K562 (cell line): ENCODE measurements at regions not wholly inside any gene's neighbourhood (a gene's known extent, or its start where the extent isn't known, plus 50 kb on each side); places are given as distances from the start of the nearest gene placed in this dataset.

Source experiments
- ATAC-seq: fragments of 200-7000 bp; cut with Tn5 transposase; 3 replicates; pipeline ENCODE4 v1.9.1; 2020; ENCODE audit warnings: moderate library complexity
- BruUV-seq: library from RNA; stranded (reverse); fragments of 400-500 nt; replicated peaks from 2 replicates; lab custom pipeline; 2021; lab: Mats Ljungman, UMichigan
- CTCF ChIA-PET: fragments of 300-600 bp; formaldehyde crosslinking; extraction: SDS; loops from one replicate; lab custom pipeline; 2021; ENCODE audit warnings: low intra/inter-chr PET ratio; lab: Yijun Ruan, JAX
- POLR2A ChIA-PET: fragments of 300-600, 350-650 bp; sonication (Branson Sonifier 250); formaldehyde crosslinking; extraction: SDS; loops from one replicate; lab custom pipeline; 2021; ENCODE audit warnings: antibody characterized with exemption, inconsistent platforms; lab: Yijun Ruan, JAX
- DNase-seq, 4 experiments: peaks; one replicate each; pipeline versions ENCODE4 v3.0.0 to v3.0.0-alpha.2; 2011 to 2018; ENCODE audit warnings: low spot score in 3 of 4, mixed read lengths in 3 of 4; ENCODE audit errors: extremely low read depth in 1 of 4
- FAIRE-seq: peaks from 2 replicates; lab custom pipeline; 2011; peaks lifted over from hg19 to GRCh38; lab: Jason Lieb, UNC
- H2AFZ ChIP-seq: 2 replicates; pipeline ENCODE4 v1.6.0; 2011; ENCODE audit warnings: low read depth, low read length, control low read depth, inconsistent platforms
- H3K27ac ChIP-seq: fragments of 200-600 bp; 3 replicates; pipeline ENCODE4 v1.8.0; 2011; ENCODE audit warnings: low read depth, mild to moderate bottlenecking, control low read depth, inconsistent platforms, low read length, moderate library complexity, mixed read lengths; ENCODE audit errors: extremely low read depth
- H3K27me3 ChIP-seq, 2 experiments: fragments of 300-600 bp in 1 of 2; 2 replicates in 1 of 2; 3 replicates in 1 of 2; pipeline versions ENCODE4 v1.6.0 to v1.8.0; 2011; ENCODE audit warnings: inconsistent platforms in 2 of 2, low read length in 2 of 2, mild to moderate bottlenecking in 1 of 2, mixed read lengths in 1 of 2, moderate library complexity in 1 of 2; ENCODE audit not compliant: control insufficient read depth in 2 of 2, insufficient read depth in 2 of 2
- H3K36me3 ChIP-seq: fragments of 300-600 bp; 3 replicates; pipeline ENCODE4 v1.8.0; 2011; ENCODE audit warnings: mild to moderate bottlenecking, low read length, inconsistent platforms; ENCODE audit not compliant: control insufficient read depth, insufficient read depth
- H3K4me1 ChIP-seq, 2 experiments: fragments of 200-600 bp in 1 of 2; replicated peaks in 1 of 2; 2 replicates in 1 of 2; 3 replicates in 1 of 2; pipeline versions ENCODE4 v1.5.1 to v1.8.0; 2011; ENCODE audit warnings: inconsistent platforms in 2 of 2, low read length in 2 of 2, mild to moderate bottlenecking in 1 of 2, mixed read lengths in 1 of 2, moderate library complexity in 1 of 2; ENCODE audit not compliant: control insufficient read depth in 2 of 2, insufficient read depth in 2 of 2
- H3K4me2 ChIP-seq: 2 replicates; pipeline ENCODE4 v1.6.1; 2011; ENCODE audit warnings: low read length, control low read depth, inconsistent platforms, mixed read lengths; ENCODE audit not compliant: insufficient read depth
- H3K4me3 ChIP-seq: fragments of 200-600 bp; sonication (generic), shearing (Covaris generic); 2 replicates; pipeline ENCODE4 v1.5.1; 2016; ENCODE audit warnings: control low read depth, inconsistent platforms
- H3K79me2 ChIP-seq: fragments of 200-600 bp; 3 replicates; pipeline ENCODE4 v1.8.0; 2011; ENCODE audit warnings: low read length, inconsistent platforms; ENCODE audit not compliant: control insufficient read depth, insufficient read depth
- H3K9ac ChIP-seq, 2 experiments: 2 replicates each; pipeline versions ENCODE4 v1.6.0 to v1.6.1; 2011; ENCODE audit warnings: low read depth in 2 of 2, low read length in 2 of 2, control low read depth in 1 of 2, inconsistent platforms in 1 of 2, mild to moderate bottlenecking in 1 of 2, mixed read lengths in 1 of 2; ENCODE audit not compliant: insufficient read depth in 1 of 2
- H3K9me1 ChIP-seq: one replicate; pipeline ENCODE4 v1.6.0; 2011; ENCODE audit warnings: inconsistent platforms, mild to moderate bottlenecking, low read length, moderate library complexity; ENCODE audit not compliant: control insufficient read depth, insufficient read depth
- H3K9me3 ChIP-seq: replicated peaks from 2 replicates; pipeline ENCODE4 v1.5.1; 2011; ENCODE audit warnings: low read depth, low read length, inconsistent platforms; ENCODE audit not compliant: control insufficient read depth, insufficient read depth
- H4K20me1 ChIP-seq: replicated peaks from 2 replicates; pipeline ENCODE4 v1.6.1; 2011; ENCODE audit warnings: low read length, inconsistent platforms, mixed read lengths; ENCODE audit not compliant: control insufficient read depth, insufficient read depth
- ATF7 ChIP-seq: fragments of 450-650 bp; IDR thresholded peaks from 2 replicates; pipeline ENCODE4 v1.7.1; 2014; ENCODE audit warnings: mild to moderate bottlenecking, moderate library complexity
- KDM2B ChIP-seq: fragments of 250-450 bp; sonication (Bioruptor Pico); IDR thresholded peaks from 2 replicates; pipeline ENCODE4 v1.8.0; 2021; ENCODE audit warnings: mild to moderate bottlenecking, moderate library complexity
- MIER1 ChIP-seq: fragments of 450-650 bp; IDR thresholded peaks from 2 replicates; pipeline ENCODE4 v1.6.1; 2016; ENCODE audit warnings: antibody characterized with exemption, mild to moderate bottlenecking, low read depth
- PHB2 ChIP-seq: fragments of 450-650 bp; IDR thresholded peaks from 2 replicates; pipeline ENCODE4 v1.6.1; 2017; ENCODE audit warnings: low read depth
- YY1 ChIP-seq, 3 experiments: IDR thresholded peaks; 2 replicates each; pipeline ENCODE4 v1.6.1; 2011; ENCODE audit warnings: low read length in 2 of 3, mild to moderate bottlenecking in 2 of 3, moderate library complexity in 2 of 3, borderline replicate concordance in 1 of 3, control low read depth in 1 of 3, low read depth in 1 of 3; ENCODE audit not compliant: insufficient read depth in 3 of 3, insufficient replicate concordance in 2 of 3, control insufficient read depth in 1 of 3, insufficient read length in 1 of 3; ENCODE audit errors: extremely low read depth in 1 of 3
- WGBS: fragments of 100-300 bp; shearing (Covaris generic); methylation state at CpG from one replicate; pipeline ENCODE4 v1.1.6; 2016; ENCODE audit warnings: low coverage, mixed read lengths; ENCODE audit not compliant: insufficient coverage; ENCODE audit errors: missing lambda C conversion rate; 5-methylcytosine and 5-hydroxymethylcytosine counted together
- in situ Hi-C: fragments of 300-500 bp; cut with MboI; formaldehyde crosslinking; loops from 4 replicates; pipeline ENCODE4 v1.15.0; 2018; ENCODE audit warnings: inconsistent platforms, mixed read lengths
- intact Hi-C: fragments of 100-400 bp; cut with micrococcal nuclease; formaldehyde crosslinking; loops from 2 replicates; pipeline ENCODE4 v1.14.2; 2022
- TF ChIP-seq, protein P1 (sequence below), 3 experiments: IDR thresholded peaks in 2 of 3; conservative IDR thresholded peaks in 1 of 3; 2 replicates each; pipeline ENCODE4 v1.5.1; 2011 to 2012; ENCODE audit warnings: low read length in 3 of 3, mild to moderate bottlenecking in 3 of 3, control low read depth in 2 of 3, improper control_type of control experiment in 1 of 3, inconsistent platforms in 1 of 3, low read depth in 1 of 3, mixed read lengths in 1 of 3, moderate library complexity in 1 of 3; ENCODE audit not compliant: insufficient read depth in 2 of 3

DNA sequence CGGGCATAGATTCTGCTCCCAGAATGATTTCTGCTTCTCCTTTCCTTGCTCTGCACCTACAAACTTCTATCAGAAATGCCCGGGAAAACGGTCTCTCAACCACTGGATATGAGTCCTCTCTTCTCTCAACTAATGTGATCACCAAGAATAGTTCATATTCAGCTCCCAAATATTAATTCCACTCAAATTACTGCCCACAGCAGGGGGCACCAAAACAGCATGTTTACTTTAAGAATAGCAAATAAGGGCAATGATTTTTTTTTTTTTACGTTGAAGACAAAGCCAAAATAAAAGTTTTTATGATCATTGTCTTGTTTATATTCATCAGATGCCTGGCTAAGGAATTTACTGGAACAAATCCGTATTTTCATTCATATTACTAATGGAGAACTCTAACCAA, 94.9 kb upstream of the PRSS1 start:
- TF ChIP-seq MIER1 (no peak), ATF7 (no peak)
- TF ChIP-seq, protein P1, sequence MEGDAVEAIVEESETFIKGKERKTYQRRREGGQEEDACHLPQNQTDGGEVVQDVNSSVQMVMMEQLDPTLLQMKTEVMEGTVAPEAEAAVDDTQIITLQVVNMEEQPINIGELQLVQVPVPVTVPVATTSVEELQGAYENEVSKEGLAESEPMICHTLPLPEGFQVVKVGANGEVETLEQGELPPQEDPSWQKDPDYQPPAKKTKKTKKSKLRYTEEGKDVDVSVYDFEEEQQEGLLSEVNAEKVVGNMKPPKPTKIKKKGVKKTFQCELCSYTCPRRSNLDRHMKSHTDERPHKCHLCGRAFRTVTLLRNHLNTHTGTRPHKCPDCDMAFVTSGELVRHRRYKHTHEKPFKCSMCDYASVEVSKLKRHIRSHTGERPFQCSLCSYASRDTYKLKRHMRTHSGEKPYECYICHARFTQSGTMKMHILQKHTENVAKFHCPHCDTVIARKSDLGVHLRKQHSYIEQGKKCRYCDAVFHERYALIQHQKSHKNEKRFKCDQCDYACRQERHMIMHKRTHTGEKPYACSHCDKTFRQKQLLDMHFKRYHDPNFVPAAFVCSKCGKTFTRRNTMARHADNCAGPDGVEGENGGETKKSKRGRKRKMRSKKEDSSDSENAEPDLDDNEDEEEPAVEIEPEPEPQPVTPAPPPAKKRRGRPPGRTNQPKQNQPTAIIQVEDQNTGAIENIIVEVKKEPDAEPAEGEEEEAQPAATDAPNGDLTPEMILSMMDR (IDR thresholded peaks at IDR 0.05 in 2 of 3, conservative IDR thresholded peaks at IDR 0.05 in 1 of 3; ENCODE audit: insufficient read depth in 2 of 3, low read depth in 1 of 3, low read length in 3 of 3), result peak in 2 of 3 experiments; percentile 11 to 28; a peak in 3 of 6 replicates
- FAIRE-seq (no peak), ATAC-seq (no peak)

DNA sequence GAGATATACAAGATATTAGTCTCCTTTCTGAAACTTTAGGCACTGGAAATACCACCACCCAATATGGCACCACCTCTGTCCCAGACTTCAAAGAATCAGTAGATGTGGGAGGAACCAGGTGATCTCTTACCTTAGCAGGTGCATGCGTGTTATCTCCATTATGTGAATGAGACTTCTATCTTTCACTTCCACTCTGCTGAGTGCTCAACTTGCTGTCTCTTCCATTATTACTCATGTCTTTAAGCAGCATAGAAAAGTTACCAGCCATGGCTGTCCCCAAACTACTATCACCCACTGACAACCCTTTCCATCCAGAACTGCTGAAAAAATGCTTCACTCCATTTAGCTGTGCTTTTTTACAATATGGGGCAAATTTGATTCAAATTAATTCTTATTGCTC, 101.5 kb upstream of the PRSS1 start:
- no peak for TF ChIP-seq KDM2B (CRISPR knock-in tag)
- no peak for TF ChIP-seq PHB2
- no peak for TF ChIP-seq YY1 (IDR thresholded peaks at IDR 0.05; ENCODE audit: borderline replicate concordance in 1 of 3, control insufficient read depth in 1 of 3, extremely low read depth in 1 of 3, insufficient read depth in 3 of 3, insufficient read length in 1 of 3, insufficient replicate concordance in 2 of 3, low read depth in 1 of 3, low read length in 2 of 3)
- Histone ChIP-seq H3K4me3 (no peak overlapping the region), H3K4me2 (no peak overlapping the region), H3K79me2 (no peaks in the 10 kb centered on the region), H3K36me3 (no peaks in the 10 kb centered on the region), H3K9me3 (no peaks in the 10 kb centered on the region), H3K9me1 (no peaks in the 10 kb centered on the region), H4K20me1 (no peaks in the 10 kb centered on the region), H2AFZ (no peak overlapping the region), H3K27me3 (no peaks in the 10 kb centered on the region), H3K9ac (no peak overlapping the region), H3K27ac (no peak overlapping the region), H3K4me1 (no peaks in the 10 kb centered on the region)
- FAIRE-seq (no peak), ATAC-seq (no peak), DNase-seq (no peak)
- WGBS, result 0% methylated on average over 1 of the region's 1 CpG
- CTCF ChIA-PET, result no interaction called here
- BruUV-seq, result no TSS peak
- intact Hi-C loops (no loop called here), in situ Hi-C loops (loop anchor here (25.0 kb wide), 2 partner anchors 140 to 365 kb away; no protein-coding TSS in a partner anchor)
- POLR2A ChIA-PET, result no interaction called here

More for the DNA sequence above, 94.9 kb upstream of the PRSS1 start:
- Histone ChIP-seq H3K27ac (no peak overlapping the region), H3K36me3 (no peaks in the 10 kb centered on the region), H3K4me3 (no peak overlapping the region), H2AFZ (no peak overlapping the region), H3K4me2 (no peak overlapping the region), H3K79me2 (no peaks in the 10 kb centered on the region), H3K9me1 (no peaks in the 10 kb centered on the region), H3K9me3 (no peaks in the 10 kb centered on the region), H3K9ac (no peak overlapping the region), H4K20me1 (no peaks in the 10 kb centered on the region), H3K4me1 (no peaks in the 10 kb centered on the region), H3K27me3 (no peaks in the 10 kb centered on the region; a peak in 2 of 5 replicates)
- in situ Hi-C loops (no loop called here), intact Hi-C loops (no loop called here)
- 0% methylated on average over 2 of the region's 5 CpGs for WGBS
- CTCF ChIA-PET, result interaction anchor here (0.7 to 0.8 kb wide), 2 partner anchors 128 to 347 kb away, joined by 3 read pairs; no protein-coding TSS in a partner anchor
- DNase-seq, result no peak
- POLR2A ChIA-PET, result no interaction called here
- BruUV-seq, result no TSS peak
